Stimulated activated CD8-positive, alpha-beta memory T cell treated with anti-CD3 and anti-CD28 coated beads, Interleukin-4, amount 100 ng/mL, for 1 hour (primary cell): ENCODE measurements at regions not wholly inside any gene's neighbourhood (a gene's known extent, or its start where the extent isn't known, plus 50 kb on each side); places are given as distances from the start of the nearest gene placed in this dataset.

ENCODE experiments used
- DNase-seq, 2 donors: peaks; one replicate each; pipeline ENCODE4 v3.0.0-alpha.2; 2020; ENCODE audit warnings: low read depth in 2 of 2, low spot score in 1 of 2

- DNase-seq, result no peak
Measured at GRCh38 chr18:38358805-38359657, 793.4 kb upstream of the CELF4 start.

- no peak for DNase-seq
Measured at GRCh38 chr18:38353149-38353548, 787.6 kb upstream of the CELF4 start.

GRCh38 chr18:38350141-38350540 lies 784.5 kb upstream of the CELF4 start:
- no peak for DNase-seq

GRCh38 chr18:38330573-38330972 lies 765.0 kb upstream of the CELF4 start:
- DNase-seq, result no peak

GRCh38 chr18:38329145-38329544 lies 763.5 kb upstream of the CELF4 start:
- no peak for DNase-seq

GRCh38 chr18:38322206-38322605 lies 756.6 kb upstream of the CELF4 start:
- DNase-seq, result no peak

- no peak for DNase-seq
Measured at GRCh38 chr18:38321262-38321661, 755.7 kb upstream of the CELF4 start.

- no peak for DNase-seq
Measured at GRCh38 chr18:38318416-38318815, 752.8 kb upstream of the CELF4 start.

- no peak for DNase-seq
Measured at GRCh38 chr18:38313831-38314230, 748.2 kb upstream of the CELF4 start.

- no peak for DNase-seq
Measured at GRCh38 chr18:38312532-38312931, 746.9 kb upstream of the CELF4 start.

GRCh38 chr18:38310936-38311335 lies 745.3 kb upstream of the CELF4 start:
- no peak for DNase-seq

GRCh38 chr18:38307914-38308313 lies 742.3 kb upstream of the CELF4 start:
- DNase-seq, result no peak

GRCh38 chr18:38305961-38306360 lies 740.4 kb upstream of the CELF4 start:
- DNase-seq, result no peak

GRCh38 chr18:38301621-38302020 lies 736.0 kb upstream of the CELF4 start:
- DNase-seq, result no peak

- no peak for DNase-seq
Measured at GRCh38 chr18:38297910-38298309, 732.3 kb upstream of the CELF4 start.

GRCh38 chr18:38290229-38290628 lies 724.6 kb upstream of the CELF4 start:
- no peak for DNase-seq

GRCh38 chr18:38284972-38285371 lies 719.4 kb upstream of the CELF4 start:
- no peak for DNase-seq

- DNase-seq, result no peak
Measured at GRCh38 chr18:38263066-38263465, 697.5 kb upstream of the CELF4 start.

- DNase-seq, result no peak
Measured at GRCh38 chr18:38262661-38263060, 697.1 kb upstream of the CELF4 start.

GRCh38 chr18:38257661-38258060 lies 692.1 kb upstream of the CELF4 start:
- no peak for DNase-seq

- DNase-seq, result no peak
Measured at GRCh38 chr18:38256366-38256765, 690.8 kb upstream of the CELF4 start.

- DNase-seq, result no peak
Measured at GRCh38 chr18:38250971-38251370, 685.4 kb upstream of the CELF4 start.

GRCh38 chr18:38244480-38244879 lies 678.9 kb upstream of the CELF4 start:
- no peak for DNase-seq
